H1 (cell line): ENCODE measurements at regions not wholly inside any gene's neighbourhood (a gene's known extent, or its start where the extent isn't known, plus 50 kb on each side); places are given as distances from the start of the nearest gene placed in this dataset.

Experiments used
- CTCF ChIA-PET: fragments of 300-600 bp; sonication (Branson Sonifier 250); formaldehyde crosslinking; loops from one replicate; lab custom pipeline; 2021; ENCODE audit not compliant: partially characterized antibody; lab: Charles Lee
- POLR2A ChIA-PET: fragments of 300-600 bp; sonication (Branson Sonifier 250); formaldehyde crosslinking; loops from one replicate; lab custom pipeline; 2021; ENCODE audit warnings: inconsistent platforms; ENCODE audit not compliant: partially characterized antibody; lab: Charles Lee
- DNase-seq, 2 experiments: peaks; one replicate each; pipeline versions ENCODE4 v3.0.0 to v3.0.0-alpha.2; 2010 to 2022; ENCODE audit warnings: low spot score in 2 of 2, low read depth in 1 of 2, mixed read lengths in 1 of 2
- FAIRE-seq: peaks from 2 replicates; lab custom pipeline; 2011; peaks lifted over from hg19 to GRCh38; lab: Jason Lieb, UNC
- H2AFZ ChIP-seq: 2 replicates; pipeline ENCODE4 v1.8.1; 2012; ENCODE audit warnings: low read length, inconsistent platforms
- H2AK5ac ChIP-seq: 2 replicates; pipeline ENCODE4 v1.6.1; 2013; ENCODE audit warnings: low read depth, low read length
- H2BK120ac ChIP-seq: replicated peaks from 2 replicates; pipeline ENCODE3; 2013; ENCODE audit warnings: low read depth, low read length, inconsistent platforms
- H2BK12ac ChIP-seq: 2 replicates; pipeline ENCODE4 v1.6.1; 2013; ENCODE audit warnings: low read depth, low read length
- H2BK15ac ChIP-seq: 2 replicates; pipeline ENCODE4 v1.6.1; 2013; ENCODE audit warnings: low read length
- H2BK20ac ChIP-seq: 2 replicates; pipeline ENCODE4 v1.6.1; 2013; ENCODE audit warnings: low read length
- H2BK5ac ChIP-seq: 2 replicates; pipeline ENCODE4 v1.6.1; 2013; ENCODE audit warnings: low read depth, low read length
- H3K14ac ChIP-seq: 2 replicates; pipeline ENCODE4 v1.6.1; 2013; ENCODE audit warnings: inconsistent platforms; ENCODE audit not compliant: insufficient read length
- H3K18ac ChIP-seq: 2 replicates; pipeline ENCODE4 v1.6.1; 2013; ENCODE audit warnings: low read length; ENCODE audit errors: extremely low read depth
- H3K23ac ChIP-seq: 2 replicates; pipeline ENCODE4 v1.6.1; 2013; ENCODE audit warnings: inconsistent platforms; ENCODE audit not compliant: insufficient read length
- H3K23me2 ChIP-seq: 2 replicates; pipeline ENCODE4 v1.6.1; 2013; ENCODE audit warnings: low read depth, low read length
- H3K27ac ChIP-seq: 2 replicates; pipeline ENCODE4 v1.6.1; 2011; ENCODE audit warnings: low read depth, low read length, inconsistent platforms
- H3K27me3 ChIP-seq, 4 experiments: replicated peaks in 1 of 4; 1 replicate in 1 of 4; 2 replicates in 3 of 4; pipeline versions ENCODE4 v1.6.1 to v1.8.1; 2011 to 2013; ENCODE audit warnings: low read length in 3 of 4, mild to moderate bottlenecking in 3 of 4, inconsistent platforms in 2 of 4, mixed read lengths in 2 of 4, moderate library complexity in 1 of 4; ENCODE audit not compliant: control insufficient read depth in 3 of 4, insufficient read depth in 3 of 4; ENCODE audit errors: extremely low read depth in 1 of 4
- H3K36me3 ChIP-seq, 4 experiments: 2 replicates each; pipeline versions ENCODE4 v1.6.1 to v1.8.1; 2011 to 2013; ENCODE audit warnings: mild to moderate bottlenecking in 4 of 4, low read length in 3 of 4, moderate library complexity in 2 of 4, control low read depth in 1 of 4, inconsistent platforms in 1 of 4; ENCODE audit not compliant: insufficient read depth in 4 of 4, control insufficient read depth in 2 of 4
- H3K4ac ChIP-seq: replicated peaks from 2 replicates; pipeline ENCODE3; 2013; ENCODE audit warnings: low read length, low read depth, mixed read lengths, inconsistent platforms; ENCODE audit not compliant: insufficient read length
- H3K4me1 ChIP-seq, 4 experiments: replicated peaks in 1 of 4; 1 replicate in 1 of 4; 2 replicates in 3 of 4; pipeline versions ENCODE4 v1.6.1 to v1.8.1; 2011 to 2013; ENCODE audit warnings: low read length in 3 of 4, inconsistent platforms in 2 of 4, mixed read lengths in 1 of 4; ENCODE audit not compliant: insufficient read depth in 4 of 4, control insufficient read depth in 3 of 4
- H3K4me2 ChIP-seq, 2 experiments: 2 replicates each; pipeline versions ENCODE4 v1.6.1 to v1.8.1; 2011 to 2013; ENCODE audit warnings: low read depth in 2 of 2, low read length in 2 of 2, control low read depth in 1 of 2, inconsistent platforms in 1 of 2, mild to moderate bottlenecking in 1 of 2; ENCODE audit not compliant: insufficient read depth in 1 of 2
- H3K4me3 ChIP-seq, 4 experiments: fragments of 200-600, 300-600 bp in 1 of 4; sonication (generic), shearing (Covaris generic), sonication (Bioruptor Twin) in 1 of 4; 2 replicates each; pipeline versions ENCODE4 v1.5.1 to v1.8.1; 2011 to 2016; ENCODE audit warnings: low read length in 4 of 4, low read depth in 3 of 4, control low read depth in 2 of 4, inconsistent platforms in 2 of 4, mild to moderate bottlenecking in 2 of 4, mixed read lengths in 1 of 4, moderate library complexity in 1 of 4; ENCODE audit not compliant: insufficient read depth in 2 of 4; ENCODE audit errors: extremely low read depth in 1 of 4
- H3K56ac ChIP-seq: replicated peaks from 2 replicates; pipeline ENCODE3; 2013; ENCODE audit warnings: low read depth, mild to moderate bottlenecking, mixed read lengths, low read length, inconsistent platforms; ENCODE audit not compliant: insufficient read length
- H3K79me1 ChIP-seq: 2 replicates; pipeline ENCODE4 v1.6.1; 2013; ENCODE audit warnings: low read depth, low read length, control low read depth
- H3K79me2 ChIP-seq, 2 experiments: 2 replicates each; pipeline versions ENCODE4 v1.6.1 to v1.8.1; 2012 to 2013; ENCODE audit warnings: low read length in 2 of 2, mild to moderate bottlenecking in 2 of 2, inconsistent platforms in 1 of 2; ENCODE audit not compliant: insufficient read depth in 2 of 2, control insufficient read depth in 1 of 2
- H3K9ac ChIP-seq, 4 experiments: replicated peaks in 1 of 4; 1 replicate in 1 of 4; 2 replicates in 3 of 4; pipeline versions ENCODE4 v1.6.1 to v1.8.1; 2011 to 2013; ENCODE audit warnings: low read depth in 3 of 4, low read length in 3 of 4, control low read depth in 2 of 4, mild to moderate bottlenecking in 2 of 4, moderate library complexity in 2 of 4, inconsistent platforms in 1 of 4; ENCODE audit errors: extremely low read depth in 1 of 4
- H3K9me3 ChIP-seq, 2 experiments: 2 replicates each; pipeline versions ENCODE4 v1.6.1 to v1.8.1; 2012 to 2013; ENCODE audit warnings: mild to moderate bottlenecking in 2 of 2, moderate library complexity in 2 of 2, control low read depth in 1 of 2, inconsistent platforms in 1 of 2, low read depth in 1 of 2, low read length in 1 of 2, mixed read lengths in 1 of 2; ENCODE audit not compliant: insufficient read depth in 2 of 2
- H4K20me1 ChIP-seq, 2 experiments: replicated peaks in 1 of 2; 2 replicates each; pipeline versions ENCODE3 to v1.8.1; 2011 to 2013; ENCODE audit warnings: inconsistent platforms in 2 of 2, low read length in 2 of 2, mild to moderate bottlenecking in 1 of 2; ENCODE audit not compliant: insufficient read depth in 2 of 2, control insufficient read depth in 1 of 2
- H4K5ac ChIP-seq: 2 replicates; pipeline ENCODE4 v1.6.1; 2013; ENCODE audit warnings: low read length, low read depth, mixed read lengths, inconsistent platforms; ENCODE audit not compliant: insufficient read length
- H4K8ac ChIP-seq: 2 replicates; pipeline ENCODE4 v1.8.0; 2013; ENCODE audit warnings: mild to moderate bottlenecking, moderate library complexity, low read length, inconsistent platforms; ENCODE audit not compliant: insufficient read depth; ENCODE audit errors: extremely low read depth
- H4K91ac ChIP-seq: replicated peaks from 2 replicates; pipeline ENCODE3; 2013; ENCODE audit warnings: low read length, mixed read lengths, inconsistent platforms; ENCODE audit not compliant: insufficient read length
- CBX5 ChIP-seq: fragments of 300-800, 300-1000 bp; sonication (generic); IDR thresholded peaks from 2 replicates; pipeline ENCODE4 v1.7.1; 2016; ENCODE audit warnings: antibody characterized with exemption, low read length, low read depth
- CTCF ChIP-seq, 3 experiments: IDR thresholded peaks; 1 replicate in 2 of 3; 2 replicates in 1 of 3; pipeline versions ENCODE4 v1.5.1 to v1.6.1; 2011; ENCODE audit warnings: low read length in 3 of 3, mild to moderate bottlenecking in 3 of 3, inconsistent platforms in 2 of 3, low read depth in 1 of 3, moderate library complexity in 1 of 3; ENCODE audit not compliant: insufficient read depth in 1 of 3; ENCODE audit errors: control extremely low read depth in 1 of 3
- RFX5 ChIP-seq: IDR thresholded peaks from 2 replicates; pipeline ENCODE4 v1.6.1; 2011; ENCODE audit warnings: low read depth, low read length, improper control_type of control experiment, borderline replicate concordance
- SUZ12 ChIP-seq: fragments of 200-600 bp; sonication (generic); IDR thresholded peaks from 2 replicates; pipeline ENCODE4 v1.6.1; 2012; ENCODE audit warnings: mild to moderate bottlenecking, inconsistent platforms, low read length, moderate library complexity, mixed read lengths
- TAF7 ChIP-seq: optimal IDR thresholded peaks from 2 replicates; pipeline ENCODE3; 2011; ENCODE audit warnings: low read depth, mild to moderate bottlenecking, inconsistent platforms, low read length, moderate library complexity, borderline replicate concordance
- WGBS, 2 experiments: shearing (Covaris generic) in 1 of 2; methylation state at CpG; one replicate each; pipeline versions ENCODE4 v1.1.6 to v1.1.7; 2013 to 2015; ENCODE audit warnings: low lambda C conversion rate in 2 of 2, mixed read lengths in 2 of 2, inconsistent platforms in 1 of 2, low coverage in 1 of 2, missing lambda C conversion rate in 1 of 2; ENCODE audit not compliant: insufficient replicate concordance in 2 of 2, insufficient coverage in 1 of 2, insufficient read length in 1 of 2; ENCODE audit errors: extremely low coverage in 1 of 2, missing lambda C conversion rate in 1 of 2; 5-methylcytosine and 5-hydroxymethylcytosine counted together

DNA sequence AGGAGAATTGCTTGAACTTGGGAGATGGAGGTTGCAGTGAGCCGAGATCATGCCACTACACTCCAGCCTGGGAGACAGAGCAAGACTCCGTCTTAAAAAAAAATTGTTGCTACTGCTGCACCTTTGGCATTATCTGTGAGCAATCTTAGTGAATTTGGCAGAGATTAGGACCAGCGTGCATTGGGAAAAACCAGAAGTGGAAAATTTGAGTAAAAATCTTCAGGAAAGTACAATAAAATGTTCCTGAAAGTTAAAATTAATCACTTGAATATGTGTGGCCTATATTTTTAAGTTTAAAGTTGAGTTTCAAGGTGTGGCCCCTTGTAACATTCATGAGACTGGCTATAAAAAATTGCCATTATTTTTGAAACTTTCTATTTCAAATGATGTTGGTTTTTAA lies 85.1 kb downstream of the SPRY1 start:
- Histone ChIP-seq H2AFZ (no peak overlapping the region), H3K56ac (no peak overlapping the region), H4K8ac (no peak overlapping the region), H2BK12ac (no peak overlapping the region), H4K91ac (no peak overlapping the region), H3K4me3 (no peak overlapping the region), H3K27ac (no peak overlapping the region), H4K20me1 (no peaks in the 10 kb centered on the region), H3K79me2 (no peaks in the 10 kb centered on the region), H3K4ac (no peak overlapping the region), H3K9me3 (no peaks in the 10 kb centered on the region), H3K14ac (no peak overlapping the region), H3K79me1 (no peaks in the 10 kb centered on the region), H2AK5ac (no peak overlapping the region), H2BK15ac (no peak overlapping the region), H2BK20ac (no peak overlapping the region), H3K27me3 (no peaks in the 10 kb centered on the region), H3K23ac (no peak overlapping the region), H4K5ac (no peak overlapping the region), H2BK120ac (no peak overlapping the region), H3K23me2 (no peaks in the 10 kb centered on the region), H3K4me2 (no peak overlapping the region), H3K36me3 (no peaks in the 10 kb centered on the region), H2BK5ac (no peak overlapping the region), H3K18ac (no peak overlapping the region), H3K9ac (no peak overlapping the region), H3K4me1 (peaks cover 0 to 7% (median 4%) of the 10 kb centered on the region in 4 experiments; a peak in 6 of 7 replicates)
- 100% methylated on average over 3 of the region's 3 CpGs; no CpG with 5 or more reads in 1 of the 2 experiments for WGBS, 2 experiments
- FAIRE-seq (no peak), DNase-seq (no peak)
- ChIA-PET CTCF (interaction anchor here (0.6 kb wide), 1 partner anchor 249 kb away, joined by 3 read pairs; no protein-coding TSS in a partner anchor), POLR2A (no interaction called here)
- TF ChIP-seq TAF7: no peak
- no peak for TF ChIP-seq CTCF (IDR thresholded peaks at IDR 0.05; ENCODE audit: control extremely low read depth in 1 of 3, insufficient read depth in 1 of 3, low read depth in 1 of 3, low read length in 3 of 3)
- TF ChIP-seq RFX5: no peak
- no peak for TF ChIP-seq CBX5
- TF ChIP-seq SUZ12: no peak
